Progenitor cell of endocrine pancreas (in vitro differentiated cells): ENCODE measurements at regions not wholly inside any gene's neighbourhood (a gene's known extent, or its start where the extent isn't known, plus 50 kb on each side); places are given as distances from the start of the nearest gene placed in this dataset.
"Not testable (repeated sequence)": the region's sequence is repeated elsewhere in the genome, so short reads cannot be mapped to it uniquely, and the experiment has no call there.

Source experiments
- DNase-seq: peaks from one replicate; pipeline ENCODE4 v3.0.0; 2021; ENCODE audit warnings: low spot score; ENCODE audit not compliant: unreplicated experiment
- H3K27ac Mint-ChIP-seq: 2 replicates; pipeline ENCODE4 v1.8.0; 2021; ENCODE audit warnings: mild to moderate bottlenecking, moderate library complexity, mixed read lengths
- H3K27me3 Mint-ChIP-seq: 2 replicates; pipeline ENCODE4 v1.8.0; 2021; ENCODE audit warnings: mixed read lengths
- H3K36me3 Mint-ChIP-seq: 2 replicates; pipeline ENCODE4 v1.8.0; 2022; ENCODE audit warnings: mixed read lengths; ENCODE audit not compliant: insufficient read depth
- H3K4me1 Mint-ChIP-seq: 2 replicates; pipeline ENCODE4 v1.8.0; 2021; ENCODE audit warnings: low read depth, mixed read lengths
- H3K4me3 Mint-ChIP-seq: 2 replicates; pipeline ENCODE4 v1.8.0; 2021; ENCODE audit warnings: low read depth, mild to moderate bottlenecking, moderate library complexity, mixed read lengths
- H3K9me3 Mint-ChIP-seq: 2 replicates; pipeline ENCODE4 v1.8.0; 2021; ENCODE audit warnings: low read depth, mixed read lengths
- TF ChIP-seq, protein P1 (sequence below): fragments of 200-600 bp; sonication (generic); IDR thresholded peaks from one replicate; pipeline ENCODE4 v1.5.0; 2021; ENCODE audit warnings: antibody characterized with exemption, mild to moderate bottlenecking; ENCODE audit not compliant: unreplicated experiment

DNA sequence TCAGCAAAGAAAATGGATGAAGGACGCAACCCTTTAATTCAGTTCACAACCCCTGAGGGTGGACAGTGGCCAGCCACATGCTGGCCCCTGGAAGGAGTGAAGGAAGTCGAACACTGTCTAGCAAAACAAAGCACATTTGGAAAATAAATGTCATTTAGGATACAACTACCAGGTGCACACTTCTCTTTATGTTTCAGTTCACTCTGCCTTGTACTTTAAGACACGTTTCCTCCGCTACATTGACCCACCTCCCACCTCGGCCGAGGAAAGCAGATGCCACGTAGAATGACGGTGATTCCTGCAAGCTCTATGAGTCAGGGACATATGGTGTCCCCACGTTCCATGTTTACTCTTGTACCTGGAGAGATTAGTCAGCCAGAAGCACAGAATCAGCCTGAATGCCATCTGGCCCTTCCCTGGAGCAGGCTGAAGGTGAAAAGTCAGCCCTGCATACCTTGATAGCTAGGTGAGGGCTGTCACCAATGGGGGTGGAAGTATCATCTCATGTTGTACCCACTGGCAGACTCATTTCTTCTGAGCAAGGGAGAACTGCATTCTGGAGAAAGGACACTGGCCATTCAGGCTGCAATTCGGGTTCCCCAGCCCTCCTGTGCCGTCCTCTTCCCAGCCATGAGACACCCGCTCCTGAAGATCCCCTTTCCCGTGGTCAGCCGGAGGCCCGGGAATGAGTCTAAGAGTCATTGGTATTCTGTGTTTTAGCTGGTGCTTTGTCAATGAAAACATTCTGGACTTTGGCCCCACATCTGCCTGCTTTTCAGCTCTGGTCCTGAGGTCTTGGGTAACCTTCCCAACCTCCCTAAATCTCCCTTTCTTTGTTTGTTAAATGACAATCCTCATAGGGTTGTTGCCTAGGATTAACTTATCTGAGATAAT, 60.6 kb downstream of the FOXA2 start:
- no peak overlapping the region for H3K4me3 Mint-ChIP-seq
- no peaks in the 10 kb centered on the region for H3K9me3 Mint-ChIP-seq
- H3K27me3 Mint-ChIP-seq: no peaks in the 10 kb centered on the region
- H3K36me3 Mint-ChIP-seq: no peaks in the 10 kb centered on the region
- H3K4me1 Mint-ChIP-seq: peaks cover 28% of the 10 kb centered on the region
- TF ChIP-seq, protein P1, sequence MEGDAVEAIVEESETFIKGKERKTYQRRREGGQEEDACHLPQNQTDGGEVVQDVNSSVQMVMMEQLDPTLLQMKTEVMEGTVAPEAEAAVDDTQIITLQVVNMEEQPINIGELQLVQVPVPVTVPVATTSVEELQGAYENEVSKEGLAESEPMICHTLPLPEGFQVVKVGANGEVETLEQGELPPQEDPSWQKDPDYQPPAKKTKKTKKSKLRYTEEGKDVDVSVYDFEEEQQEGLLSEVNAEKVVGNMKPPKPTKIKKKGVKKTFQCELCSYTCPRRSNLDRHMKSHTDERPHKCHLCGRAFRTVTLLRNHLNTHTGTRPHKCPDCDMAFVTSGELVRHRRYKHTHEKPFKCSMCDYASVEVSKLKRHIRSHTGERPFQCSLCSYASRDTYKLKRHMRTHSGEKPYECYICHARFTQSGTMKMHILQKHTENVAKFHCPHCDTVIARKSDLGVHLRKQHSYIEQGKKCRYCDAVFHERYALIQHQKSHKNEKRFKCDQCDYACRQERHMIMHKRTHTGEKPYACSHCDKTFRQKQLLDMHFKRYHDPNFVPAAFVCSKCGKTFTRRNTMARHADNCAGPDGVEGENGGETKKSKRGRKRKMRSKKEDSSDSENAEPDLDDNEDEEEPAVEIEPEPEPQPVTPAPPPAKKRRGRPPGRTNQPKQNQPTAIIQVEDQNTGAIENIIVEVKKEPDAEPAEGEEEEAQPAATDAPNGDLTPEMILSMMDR: no peak
- H3K27ac Mint-ChIP-seq: peak overlapping the region; percentile 93
- no peak for DNase-seq

DNA sequence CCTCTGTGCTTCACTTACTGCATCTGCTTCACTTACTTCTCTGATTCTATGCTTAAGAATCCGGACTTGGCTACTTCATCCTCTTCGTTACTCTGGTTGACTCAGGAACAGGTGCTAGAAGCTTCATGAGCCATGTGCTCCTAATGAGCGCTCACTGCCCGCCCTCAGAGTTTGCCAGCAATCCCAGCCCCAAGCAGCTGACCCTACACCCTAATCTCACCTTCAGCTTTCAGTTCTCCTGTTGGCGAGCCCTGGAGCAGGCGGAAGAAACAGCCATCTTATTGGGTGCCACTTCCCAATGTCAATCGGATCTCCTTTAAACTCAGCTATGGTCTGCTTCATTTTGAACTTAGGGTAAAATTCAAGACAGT, 61.3 kb downstream of the FOXA2 start:
- no peak overlapping the region for H3K4me3 Mint-ChIP-seq
- H3K27ac Mint-ChIP-seq: peak overlapping the region; percentile 93
- no peaks in the 10 kb centered on the region for H3K9me3 Mint-ChIP-seq
- DNase-seq: no peak
- TF ChIP-seq, protein P1: no peak
- no peaks in the 10 kb centered on the region for H3K27me3 Mint-ChIP-seq
- no peaks in the 10 kb centered on the region for H3K36me3 Mint-ChIP-seq
- H3K4me1 Mint-ChIP-seq: peaks cover 31% of the 10 kb centered on the region

DNA sequence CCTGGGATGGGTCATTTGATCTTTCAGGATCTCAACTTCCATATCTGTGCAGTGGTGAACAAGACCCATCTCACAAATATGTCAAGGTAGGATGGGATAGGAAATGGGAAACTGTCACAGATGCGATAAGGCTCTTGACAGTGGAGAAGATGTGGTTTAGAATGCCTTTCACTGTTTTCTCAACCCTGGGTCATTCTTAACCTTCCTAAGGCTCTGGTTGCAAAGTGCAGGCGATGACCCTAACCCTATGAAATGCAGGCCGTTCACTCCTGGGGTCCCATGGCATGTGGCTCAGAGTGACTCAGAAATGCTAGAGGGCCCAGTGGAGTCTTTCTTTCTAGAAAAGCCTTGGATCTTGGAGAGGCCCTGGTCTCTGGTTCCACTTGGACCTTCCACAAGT, 61.7 kb downstream of the FOXA2 start:
- DNase-seq: no peak
- TF ChIP-seq, protein P1: no peak
- Mint-ChIP-seq H3K36me3 (no peaks in the 10 kb centered on the region), H3K9me3 (no peaks in the 10 kb centered on the region), H3K27me3 (no peaks in the 10 kb centered on the region), H3K4me3 (no peak overlapping the region), H3K27ac (no peak overlapping the region), H3K4me1 (peaks cover 32% of the 10 kb centered on the region)

DNA sequence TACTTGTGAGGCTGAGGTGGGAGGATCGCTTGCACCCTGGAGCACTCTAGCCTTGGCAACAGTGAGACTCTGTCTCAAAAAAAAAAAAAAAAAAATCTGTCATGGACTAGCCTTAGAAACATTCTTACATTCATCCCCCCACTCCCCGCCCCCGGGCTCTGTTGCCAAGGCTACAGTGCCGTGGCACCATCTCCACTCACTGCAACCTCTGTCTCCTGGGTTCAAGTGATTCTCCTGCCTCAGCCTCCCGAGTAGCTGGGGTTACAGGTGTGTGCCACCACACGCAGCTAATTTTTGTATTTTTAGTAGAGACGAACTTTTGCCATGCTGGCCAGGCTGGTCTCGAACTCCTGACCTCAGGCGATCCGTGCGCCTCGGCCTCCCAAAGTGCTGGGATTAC, 62.4 kb downstream of the FOXA2 start:
- not testable (repeated sequence) for H3K4me3 Mint-ChIP-seq, H3K27me3 Mint-ChIP-seq, DNase-seq, H3K36me3 Mint-ChIP-seq, H3K9me3 Mint-ChIP-seq
- Mint-ChIP-seq H3K27ac (peak overlapping the region; percentile 45), H3K4me1 (peaks cover 36% of the 10 kb centered on the region)

DNA sequence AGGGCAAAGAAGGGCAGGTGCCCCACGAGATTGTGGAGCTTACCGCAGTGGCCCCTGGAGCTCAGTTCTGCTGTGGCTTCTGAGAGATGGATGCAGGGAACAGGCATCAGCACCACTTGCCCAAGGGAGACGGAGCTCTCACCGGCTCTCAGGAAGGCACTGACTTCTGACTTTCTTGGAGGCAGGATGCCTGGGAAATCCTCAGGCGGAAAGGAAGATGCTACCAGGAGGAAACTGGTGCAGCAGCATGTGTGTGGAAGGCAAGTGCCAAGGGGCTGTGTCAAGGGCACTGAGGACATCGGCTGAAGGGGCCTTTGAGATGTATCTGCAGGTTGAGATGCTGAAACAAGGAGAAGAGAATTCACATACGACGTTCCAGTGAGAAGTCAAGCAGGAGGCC, 64.0 kb downstream of the FOXA2 start:
- Mint-ChIP-seq H3K27ac (peak overlapping the region; percentile 65), H3K9me3 (no peaks in the 10 kb centered on the region), H3K36me3 (no peaks in the 10 kb centered on the region), H3K4me1 (peaks cover 42% of the 10 kb centered on the region), H3K27me3 (no peaks in the 10 kb centered on the region), H3K4me3 (no peak overlapping the region)
- DNase-seq: no peak
- TF ChIP-seq, protein P1: no peak

DNA sequence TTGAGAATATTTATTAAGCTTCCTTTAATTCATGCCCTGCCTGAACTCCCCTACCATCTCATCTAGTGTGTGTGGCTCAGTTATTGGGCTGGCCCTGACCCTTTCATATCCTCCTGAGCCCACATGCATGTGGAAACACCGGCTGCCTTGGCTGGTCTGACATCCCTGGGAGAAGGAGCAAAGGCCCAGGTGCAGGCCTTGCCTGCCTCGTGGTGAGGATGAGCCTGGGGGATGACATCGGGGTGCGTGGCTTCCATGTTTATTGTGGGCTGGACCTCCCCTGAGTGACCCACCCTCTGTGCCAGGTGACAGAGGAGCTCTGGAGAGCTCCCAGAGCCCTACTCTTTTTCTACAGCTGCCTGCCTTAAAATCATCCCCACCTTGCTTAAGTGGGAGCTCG, 69.1 kb downstream of the FOXA2 start:
- no peak for DNase-seq
- Mint-ChIP-seq H3K27ac (peak overlapping the region; percentile 88), H3K4me3 (no peak overlapping the region), H3K9me3 (no peaks in the 10 kb centered on the region), H3K36me3 (no peaks in the 10 kb centered on the region), H3K4me1 (peaks cover 61% of the 10 kb centered on the region), H3K27me3 (no peaks in the 10 kb centered on the region)
- TF ChIP-seq, protein P1: no peak
